GM03348 (cell line): ENCODE measurements at regions not wholly inside any gene's neighbourhood (a gene's known extent, or its start where the extent isn't known, plus 50 kb on each side); places are given as distances from the start of the nearest gene placed in this dataset.

ENCODE experiments used
- DNase-seq: peaks from one replicate; pipeline ENCODE4 v3.0.0; 2012; ENCODE audit warnings: low spot score

DNA sequence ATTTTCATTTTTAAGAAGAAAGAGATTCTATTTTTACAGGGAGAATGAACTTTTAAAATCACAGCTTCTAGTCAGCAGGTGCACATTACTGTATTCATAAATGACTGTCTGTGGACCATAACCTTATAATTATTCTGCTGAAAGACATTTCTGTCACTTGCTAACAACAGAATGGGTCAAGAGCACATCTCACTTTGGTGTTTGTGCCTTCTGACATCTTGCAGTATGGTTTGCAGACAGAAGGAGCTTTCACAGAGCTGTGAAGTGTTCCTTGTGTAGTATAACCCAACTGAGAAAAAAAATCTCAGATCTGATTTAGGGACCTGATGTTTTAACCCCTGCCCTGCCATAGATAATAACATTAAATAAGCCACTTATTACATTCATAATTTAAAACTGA is 131.4 kb upstream of the CTSO start:
- no peak for DNase-seq

DNA sequence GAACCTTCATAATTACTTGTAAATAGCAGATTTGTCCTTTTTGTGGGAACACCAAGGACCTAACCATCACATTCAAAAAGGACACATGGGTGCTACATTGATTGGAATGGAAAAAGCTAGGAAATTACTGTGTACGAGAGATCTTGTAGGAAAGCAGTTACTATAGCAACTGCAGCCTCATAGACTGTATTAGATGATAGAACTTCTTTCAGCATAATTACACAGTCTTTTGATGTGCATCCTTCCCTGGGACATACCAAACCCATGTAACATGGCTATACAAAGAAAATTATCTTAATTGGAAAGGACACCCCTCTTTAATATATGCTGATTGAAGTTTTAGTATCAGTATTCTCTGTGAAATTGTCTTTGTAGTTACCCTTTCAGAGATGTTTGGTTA is 130.7 kb upstream of the CTSO start:
- DNase-seq, result no peak

DNA sequence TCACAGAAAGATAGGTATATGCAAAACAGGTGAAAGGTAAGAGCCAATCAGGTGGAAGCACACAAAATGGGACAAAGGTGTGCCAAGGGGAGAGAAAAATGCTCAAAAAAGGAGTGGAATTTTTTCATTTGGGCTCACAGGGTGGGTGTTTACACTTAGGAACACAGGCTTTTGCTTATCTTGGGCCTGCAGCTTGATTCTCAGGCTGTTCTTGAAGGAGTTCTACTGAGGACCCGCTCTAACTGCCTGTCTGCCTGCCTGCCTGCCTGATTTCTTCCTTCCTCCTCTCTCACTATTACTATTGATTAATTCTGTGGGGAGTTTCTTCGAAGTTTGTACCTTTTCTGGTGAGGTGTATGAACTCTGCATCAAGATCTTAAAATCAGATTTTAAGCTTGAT is 120.3 kb upstream of the CTSO start:
- no peak for DNase-seq

DNA sequence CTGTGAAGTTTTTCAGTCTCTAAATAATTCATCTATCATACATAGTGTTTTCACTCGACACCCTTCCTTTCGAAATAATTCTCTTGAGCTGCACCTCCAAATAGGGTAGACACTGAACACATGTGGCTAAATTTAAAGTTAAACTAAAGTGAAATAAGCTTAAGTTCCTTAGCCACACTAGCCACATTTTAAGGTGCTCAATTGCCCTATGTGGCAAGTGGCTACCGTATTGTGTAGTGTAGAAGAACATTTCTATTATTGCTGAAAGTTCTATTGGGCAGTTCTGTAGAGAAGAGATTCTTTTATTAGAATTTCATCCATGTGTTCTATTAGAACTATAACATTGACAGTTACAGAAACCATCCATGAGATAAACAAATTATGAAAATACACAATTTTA is 107.0 kb upstream of the CTSO start:
- no peak for DNase-seq

DNA sequence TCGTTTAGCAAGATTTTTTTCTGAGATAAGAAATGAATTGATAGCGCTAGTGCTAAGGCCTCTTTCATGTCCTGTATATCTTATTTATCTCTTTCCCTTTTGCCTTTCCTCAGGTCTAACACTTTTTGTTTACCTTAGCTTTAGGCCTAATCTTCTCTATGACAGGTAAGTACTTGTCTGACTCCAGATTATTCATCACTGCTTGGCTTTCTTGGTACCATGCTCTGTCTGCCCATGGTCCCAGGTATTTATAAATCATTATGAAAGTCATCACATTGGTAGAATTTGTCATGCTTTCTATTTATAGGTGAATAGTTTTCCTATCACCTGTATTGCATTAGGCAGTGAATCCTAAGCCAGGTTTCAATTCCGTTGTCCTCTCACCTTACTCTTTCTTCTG is 99.5 kb upstream of the CTSO start:
- DNase-seq, result no peak

DNA sequence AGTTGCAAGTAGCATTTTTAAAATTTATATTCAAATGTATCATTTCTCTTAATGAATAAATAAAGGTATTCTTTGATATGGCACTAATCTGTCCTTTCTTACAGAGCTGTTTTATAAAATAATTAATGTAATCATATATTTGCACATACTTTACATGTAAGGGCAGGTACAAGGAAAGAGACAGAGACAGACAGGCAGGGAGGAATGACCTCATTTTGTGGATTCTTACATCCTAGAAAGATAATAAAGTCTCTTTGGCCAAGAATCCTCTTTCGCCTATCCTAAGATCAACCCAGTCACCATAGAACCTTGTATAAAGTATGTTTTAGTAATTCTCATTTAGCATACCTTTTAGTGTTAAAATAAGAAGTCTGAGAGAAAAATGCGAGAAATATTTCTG is 98.5 kb upstream of the CTSO start:
- no peak for DNase-seq

DNA sequence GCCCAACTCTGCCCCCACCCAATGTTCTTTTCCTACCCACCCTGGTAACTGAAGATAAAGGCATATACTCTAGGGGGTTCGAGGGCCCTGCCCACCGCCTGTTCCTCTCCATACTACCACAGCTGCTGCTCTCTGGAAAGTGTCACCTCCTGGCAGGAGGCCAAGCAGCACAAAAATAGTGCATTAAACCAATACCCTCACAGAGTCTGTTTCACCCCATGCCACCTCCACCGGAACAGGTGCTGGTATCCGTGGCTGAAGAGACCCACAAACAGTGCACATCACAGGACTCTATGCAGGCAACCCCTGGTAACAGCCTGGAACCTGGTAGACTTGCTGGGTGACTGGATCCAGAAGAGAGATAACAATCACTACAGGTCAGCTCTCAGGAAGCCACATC is 85.1 kb upstream of the CTSO start:
- no peak for DNase-seq

DNA sequence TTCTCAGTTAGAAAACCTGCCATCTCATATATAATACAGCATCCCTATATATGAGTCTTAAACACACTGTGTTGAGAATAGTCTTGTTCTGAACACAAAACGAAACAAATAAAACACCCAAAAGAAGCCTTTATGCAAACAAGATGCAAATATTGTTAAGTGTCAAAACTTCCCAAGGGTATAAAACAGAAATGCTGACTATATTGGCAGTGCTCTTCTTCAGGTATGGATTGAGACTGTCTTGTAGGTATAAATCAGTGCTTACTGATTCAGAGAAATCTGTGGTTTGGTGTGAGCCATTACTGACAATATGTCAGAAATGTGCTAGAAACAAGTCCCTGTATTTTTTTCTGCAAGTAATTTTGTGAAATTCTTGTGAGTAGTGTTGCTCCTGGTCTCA is 82.8 kb upstream of the CTSO start:
- DNase-seq, result no peak

DNA sequence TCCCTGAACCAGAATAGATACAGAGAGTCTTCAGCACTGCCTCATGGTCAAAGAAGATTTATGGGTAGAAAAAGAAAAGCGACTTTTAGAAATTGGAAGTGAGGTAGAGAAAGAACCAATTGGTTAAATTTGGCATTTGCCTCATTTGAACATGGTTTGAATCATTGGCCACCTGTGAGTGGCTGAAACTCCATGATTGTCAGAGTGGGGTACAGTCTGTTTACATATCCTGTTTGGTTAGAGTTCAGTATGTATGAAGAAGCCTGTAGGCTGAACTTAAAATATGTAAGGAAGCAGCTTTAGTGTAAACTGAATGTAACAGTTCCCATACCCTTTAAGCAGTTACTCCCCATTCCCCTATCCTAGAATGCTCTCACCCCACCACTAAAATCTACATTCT is 76.0 kb upstream of the CTSO start:
- no peak for DNase-seq

DNA sequence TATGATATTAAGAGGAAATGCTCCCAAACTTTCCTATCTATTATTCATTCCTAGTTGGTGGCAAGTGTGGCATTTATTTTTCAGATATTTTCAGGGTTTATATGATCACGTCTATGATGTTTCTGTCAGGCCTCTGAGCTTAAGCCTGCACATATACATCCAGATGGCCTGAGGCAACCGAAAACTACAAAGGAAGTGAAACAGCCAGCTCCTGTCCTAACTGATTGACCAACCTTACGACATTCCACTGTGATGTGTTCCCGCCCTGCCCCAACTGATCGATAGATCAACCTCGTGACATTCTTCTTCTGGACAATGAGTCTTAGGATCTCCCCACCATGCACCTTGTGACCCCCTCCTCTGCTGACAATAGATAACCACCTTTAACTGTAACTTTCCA is 67.6 kb upstream of the CTSO start:
- no peak for DNase-seq

DNA sequence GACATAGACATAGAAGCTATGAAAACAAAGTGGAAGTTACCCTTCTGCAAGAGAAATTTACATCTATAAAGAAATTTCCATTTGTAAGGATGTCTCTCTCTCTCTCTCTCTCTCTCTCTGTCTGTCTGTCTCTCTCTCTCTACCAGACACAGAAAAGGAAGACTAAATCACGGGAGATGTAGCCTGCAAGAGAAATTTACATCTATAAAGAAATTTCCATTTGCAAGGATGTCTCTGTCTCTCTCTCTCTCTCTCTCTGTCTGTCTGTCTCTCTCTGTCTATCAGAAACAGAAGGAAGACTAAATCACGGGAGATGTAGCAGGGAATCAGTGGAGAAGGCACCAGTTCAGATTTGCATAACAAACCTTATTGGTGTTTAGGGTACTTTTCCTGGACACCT is 65.6 kb upstream of the CTSO start:
- DNase-seq, result no peak

DNA sequence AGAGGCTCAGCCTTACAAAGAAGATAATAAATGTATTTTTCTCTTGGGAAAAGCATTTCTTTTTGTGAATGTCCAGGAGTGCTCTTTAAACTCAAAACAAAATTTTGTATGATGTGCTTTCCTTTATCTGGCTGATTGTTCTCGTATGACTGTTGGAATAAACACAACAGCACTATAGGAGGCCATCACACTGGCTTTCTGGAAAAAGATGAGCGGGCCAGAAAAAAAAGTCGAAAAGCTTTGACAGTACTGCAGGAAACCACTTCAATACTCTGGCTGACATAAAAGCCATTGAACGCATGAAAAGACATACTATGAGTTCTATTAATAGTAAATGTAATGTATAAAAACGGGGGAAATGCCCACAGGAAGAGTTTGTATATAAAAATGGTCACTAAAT is 64.7 kb upstream of the CTSO start:
- no peak for DNase-seq

DNA sequence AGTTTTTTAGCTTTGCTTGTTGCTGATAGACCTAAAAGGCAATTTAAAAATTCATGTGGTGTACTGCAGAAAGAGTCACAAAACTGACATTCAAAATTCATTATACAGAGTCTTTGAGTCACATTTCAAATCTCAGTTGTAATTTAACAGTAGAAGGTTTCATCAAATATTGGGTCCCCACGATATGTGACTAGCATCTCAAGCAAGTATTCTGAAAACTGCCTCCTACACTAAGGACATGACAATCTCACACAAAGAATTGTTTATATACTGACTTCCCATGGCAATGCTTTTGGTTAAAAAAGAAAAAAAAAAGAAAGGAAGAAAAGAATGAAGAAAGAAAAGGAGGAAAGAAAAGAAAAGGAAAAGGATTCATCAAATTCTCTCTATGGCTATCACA is 62.1 kb upstream of the CTSO start:
- no peak for DNase-seq

DNA sequence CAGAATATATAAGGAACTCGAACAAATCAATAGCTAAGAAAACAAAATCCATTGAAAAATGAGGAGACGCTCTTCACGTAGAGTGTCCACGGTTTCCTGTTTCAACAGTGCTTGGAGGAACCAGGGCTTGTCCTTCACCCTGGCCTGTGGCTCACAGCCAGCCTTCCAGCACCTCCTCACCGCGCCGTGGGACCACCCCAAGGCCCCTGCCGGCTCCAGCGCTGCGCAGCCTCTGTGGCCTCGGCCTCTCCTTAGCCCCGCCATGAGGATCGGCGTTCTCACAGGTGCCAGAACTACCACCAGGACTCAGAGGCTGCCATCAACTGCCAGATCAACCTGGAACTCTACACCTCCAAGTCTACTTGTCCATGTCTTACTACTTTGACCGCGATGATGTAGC is 52.5 kb upstream of the CTSO start:
- DNase-seq, result no peak
